ENCODE measurements at regions not wholly inside any gene's neighbourhood (a gene's known extent, or its start where the extent isn't known, plus 50 kb on each side); places are given as distances from the start of the nearest gene placed in this dataset.

DNA sequence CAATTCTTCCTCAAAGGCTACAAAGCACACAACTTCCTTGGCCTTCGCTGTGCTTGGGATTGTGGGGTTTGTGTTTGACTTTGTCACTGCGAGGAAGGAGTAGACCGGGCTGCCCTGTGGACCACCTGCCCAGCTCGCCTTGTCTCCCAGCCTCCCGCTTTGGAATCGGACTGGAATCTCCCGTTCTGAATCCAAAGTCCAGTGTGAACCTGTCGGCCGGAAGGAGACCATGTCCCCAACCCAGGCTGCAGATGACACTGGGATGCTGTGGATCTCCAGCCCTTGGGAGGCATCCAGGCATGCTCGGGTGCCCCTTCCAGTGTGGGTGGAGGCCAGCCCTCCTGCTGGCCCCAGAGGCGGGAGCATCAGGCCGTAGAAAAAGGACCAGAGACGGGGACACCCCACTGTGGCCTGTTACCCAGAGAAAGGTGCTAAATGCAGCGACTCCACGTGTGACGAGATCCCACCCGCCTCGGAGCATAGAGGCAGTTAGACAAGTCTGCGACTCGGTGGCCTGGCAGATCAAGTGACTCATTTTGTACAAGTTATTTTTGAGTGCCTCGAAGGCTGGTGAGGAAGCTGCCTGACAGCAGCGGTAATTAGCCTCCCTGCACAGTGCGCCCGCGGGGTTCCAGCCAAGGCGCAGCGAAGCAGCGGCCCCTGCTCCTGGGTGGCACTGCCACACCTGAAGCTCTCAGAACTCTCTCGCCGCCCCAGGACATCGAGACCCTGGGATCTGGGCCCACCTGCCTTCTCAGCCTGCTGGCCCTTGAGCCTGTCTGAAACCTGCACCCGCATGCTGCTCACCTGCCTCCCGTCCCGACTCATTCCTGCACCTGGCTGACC, 57.5 kb downstream of the ADRA2C start:
- Mint-ChIP-seq H3K36me3 (ENCODE audit: low read depth, unreplicated experiment) (no peaks in the 10 kb centered on the region), H3K4me1 (ENCODE audit: low read depth, unreplicated experiment) (peaks cover 6% of the 10 kb centered on the region), H3K9me3 (ENCODE audit: unreplicated experiment) (peaks cover 7% of the 10 kb centered on the region), H3K27ac (ENCODE audit: unreplicated experiment) (no peak overlapping the region), H3K27me3 (ENCODE audit: low read depth, unreplicated experiment) (peaks cover 57% of the 10 kb centered on the region), H3K4me3 (ENCODE audit: unreplicated experiment) (no peak overlapping the region)
- Histone ChIP-seq H3K36me3 (ENCODE audit: insufficient read depth, low read length) (no peaks in the 10 kb centered on the region), H3K27me3 (ENCODE audit: insufficient read depth, low read length) (no peaks in the 10 kb centered on the region), H2AFZ (ENCODE audit: low read depth, low read length) (no peak overlapping the region), H3K79me2 (ENCODE audit: insufficient read depth, low read length) (no peaks in the 10 kb centered on the region), H4K20me1 (ENCODE audit: insufficient read depth, low read length) (no peaks in the 10 kb centered on the region), H3K9ac (ENCODE audit: low read length) (no peak overlapping the region), H3K27ac (ENCODE audit: low read depth, low read length) (no peak overlapping the region), H3K4me2 (ENCODE audit: low read length) (no peak overlapping the region), H3K9me3 (ENCODE audit: insufficient read depth, low read depth, low read length) (no peaks in the 10 kb centered on the region), H3K4me1 (ENCODE audit: insufficient read depth, low read length) (no peaks in the 10 kb centered on the region), H3K4me3 (ENCODE audit: insufficient read depth, low read depth, low read length) (no peak overlapping the region)
- FAIRE-seq (no peak), DNase-seq (ENCODE audit: low read depth) (no peak)
- no peak for TF ChIP-seq EZH2 (IDR thresholded peaks at IDR 0.05; ENCODE audit: insufficient read depth, low read length)
- TF ChIP-seq, protein P1, sequence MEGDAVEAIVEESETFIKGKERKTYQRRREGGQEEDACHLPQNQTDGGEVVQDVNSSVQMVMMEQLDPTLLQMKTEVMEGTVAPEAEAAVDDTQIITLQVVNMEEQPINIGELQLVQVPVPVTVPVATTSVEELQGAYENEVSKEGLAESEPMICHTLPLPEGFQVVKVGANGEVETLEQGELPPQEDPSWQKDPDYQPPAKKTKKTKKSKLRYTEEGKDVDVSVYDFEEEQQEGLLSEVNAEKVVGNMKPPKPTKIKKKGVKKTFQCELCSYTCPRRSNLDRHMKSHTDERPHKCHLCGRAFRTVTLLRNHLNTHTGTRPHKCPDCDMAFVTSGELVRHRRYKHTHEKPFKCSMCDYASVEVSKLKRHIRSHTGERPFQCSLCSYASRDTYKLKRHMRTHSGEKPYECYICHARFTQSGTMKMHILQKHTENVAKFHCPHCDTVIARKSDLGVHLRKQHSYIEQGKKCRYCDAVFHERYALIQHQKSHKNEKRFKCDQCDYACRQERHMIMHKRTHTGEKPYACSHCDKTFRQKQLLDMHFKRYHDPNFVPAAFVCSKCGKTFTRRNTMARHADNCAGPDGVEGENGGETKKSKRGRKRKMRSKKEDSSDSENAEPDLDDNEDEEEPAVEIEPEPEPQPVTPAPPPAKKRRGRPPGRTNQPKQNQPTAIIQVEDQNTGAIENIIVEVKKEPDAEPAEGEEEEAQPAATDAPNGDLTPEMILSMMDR (IDR thresholded peaks at IDR 0.05; ENCODE audit: insufficient read depth, low read depth, low read length) = no peak

DNA sequence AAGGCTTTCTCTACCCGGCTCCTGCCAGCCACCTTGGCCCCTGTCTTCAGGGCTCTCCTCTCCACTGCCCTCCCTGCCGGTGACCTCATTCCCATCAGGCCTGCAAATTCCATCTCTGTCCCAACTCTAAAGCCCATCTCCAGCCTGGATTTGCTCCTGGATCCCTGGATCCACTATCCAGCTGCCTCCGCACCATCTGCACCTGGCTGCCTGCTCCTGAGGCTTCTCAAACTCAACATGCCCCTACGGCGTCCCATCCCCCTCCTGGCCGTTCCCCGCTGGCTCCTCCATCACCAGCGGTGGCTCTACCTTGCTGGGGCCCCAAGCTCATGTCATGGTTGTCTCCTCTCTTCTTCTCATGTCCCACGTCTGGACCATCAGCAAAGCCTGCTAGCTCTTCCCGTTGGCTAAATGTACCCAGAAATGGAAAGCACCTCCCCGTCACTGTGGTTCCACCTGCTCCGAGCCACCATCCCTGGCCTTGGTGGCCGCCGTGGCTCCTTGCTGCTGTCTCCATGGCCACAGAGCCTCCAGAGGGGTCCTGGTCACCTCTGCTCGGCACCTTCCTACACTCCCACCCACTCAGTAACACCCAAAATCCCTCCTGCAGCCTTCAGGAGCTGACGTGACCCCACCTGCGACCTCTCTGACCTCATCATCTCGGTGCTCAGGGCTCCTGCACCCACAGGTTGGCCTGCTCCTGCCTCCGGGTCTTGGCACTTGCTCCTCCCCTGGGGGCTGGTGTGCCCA, 58.5 kb downstream of the ADRA2C start:
- H3K27ac ChIP-seq (ENCODE audit: low read depth, low read length) = no peak overlapping the region
- Mint-ChIP-seq H3K4me3 (ENCODE audit: unreplicated experiment) (no peak overlapping the region), H3K27me3 (ENCODE audit: low read depth, unreplicated experiment) (peaks cover 59% of the 10 kb centered on the region), H3K36me3 (ENCODE audit: low read depth, unreplicated experiment) (no peaks in the 10 kb centered on the region), H3K4me1 (ENCODE audit: low read depth, unreplicated experiment) (peaks cover 6% of the 10 kb centered on the region), H3K27ac (ENCODE audit: unreplicated experiment) (no peak overlapping the region), H3K9me3 (ENCODE audit: unreplicated experiment) (peaks cover 2% of the 10 kb centered on the region)
- no peak overlapping the region for H2AFZ ChIP-seq (ENCODE audit: low read depth, low read length)
- no peak overlapping the region for H3K4me2 ChIP-seq (ENCODE audit: low read length)
- no peaks in the 10 kb centered on the region for H3K4me1 ChIP-seq (ENCODE audit: insufficient read depth, low read length)
- H3K4me3 ChIP-seq (ENCODE audit: insufficient read depth, low read depth, low read length) = no peak overlapping the region
- DNase-seq (ENCODE audit: low read depth) (no peak), FAIRE-seq (no peak)
- no peaks in the 10 kb centered on the region for H3K36me3 ChIP-seq (ENCODE audit: insufficient read depth, low read length)
- H3K79me2 ChIP-seq (ENCODE audit: insufficient read depth, low read length) = no peaks in the 10 kb centered on the region
- no peaks in the 10 kb centered on the region for H3K27me3 ChIP-seq (ENCODE audit: insufficient read depth, low read length)
- no peak for TF ChIP-seq EZH2 (IDR thresholded peaks at IDR 0.05; ENCODE audit: insufficient read depth, low read length)
- TF ChIP-seq, protein P1 (IDR thresholded peaks at IDR 0.05; ENCODE audit: insufficient read depth, low read depth, low read length) = no peak
- H3K9me3 ChIP-seq (ENCODE audit: insufficient read depth, low read depth, low read length) = no peaks in the 10 kb centered on the region
- H4K20me1 ChIP-seq (ENCODE audit: insufficient read depth, low read length) = no peaks in the 10 kb centered on the region
- no peak overlapping the region for H3K9ac ChIP-seq (ENCODE audit: low read length)
